MM.1S (cell line): ENCODE measurements at regions not wholly inside any gene's neighbourhood (a gene's known extent, or its start where the extent isn't known, plus 50 kb on each side); places are given as distances from the start of the nearest gene placed in this dataset.

Source experiments
- EZH2 ChIP-seq: fragments of 300-600 bp; sonication (generic); optimal IDR thresholded peaks from 2 replicates; pipeline ENCODE3; 2017; ENCODE audit warnings: low read depth, mild to moderate bottlenecking, antibody characterized with exemption, low read length, mixed read lengths
- EZH2phosphoT487 ChIP-seq: fragments of 300-600 bp; sonication (generic); IDR thresholded peaks from 2 replicates; pipeline ENCODE4 v1.6.1; 2018; ENCODE audit warnings: antibody characterized with exemption, low read length
- TF ChIP-seq, protein P1 (sequence below): fragments of 300-600 bp; sonication (generic); IDR thresholded peaks from 2 replicates; pipeline ENCODE4 v1.5.1; 2016; ENCODE audit warnings: antibody characterized with exemption, low read length, mixed read lengths

- TF ChIP-seq EZH2phosphoT487: no peak
- TF ChIP-seq, protein P1, sequence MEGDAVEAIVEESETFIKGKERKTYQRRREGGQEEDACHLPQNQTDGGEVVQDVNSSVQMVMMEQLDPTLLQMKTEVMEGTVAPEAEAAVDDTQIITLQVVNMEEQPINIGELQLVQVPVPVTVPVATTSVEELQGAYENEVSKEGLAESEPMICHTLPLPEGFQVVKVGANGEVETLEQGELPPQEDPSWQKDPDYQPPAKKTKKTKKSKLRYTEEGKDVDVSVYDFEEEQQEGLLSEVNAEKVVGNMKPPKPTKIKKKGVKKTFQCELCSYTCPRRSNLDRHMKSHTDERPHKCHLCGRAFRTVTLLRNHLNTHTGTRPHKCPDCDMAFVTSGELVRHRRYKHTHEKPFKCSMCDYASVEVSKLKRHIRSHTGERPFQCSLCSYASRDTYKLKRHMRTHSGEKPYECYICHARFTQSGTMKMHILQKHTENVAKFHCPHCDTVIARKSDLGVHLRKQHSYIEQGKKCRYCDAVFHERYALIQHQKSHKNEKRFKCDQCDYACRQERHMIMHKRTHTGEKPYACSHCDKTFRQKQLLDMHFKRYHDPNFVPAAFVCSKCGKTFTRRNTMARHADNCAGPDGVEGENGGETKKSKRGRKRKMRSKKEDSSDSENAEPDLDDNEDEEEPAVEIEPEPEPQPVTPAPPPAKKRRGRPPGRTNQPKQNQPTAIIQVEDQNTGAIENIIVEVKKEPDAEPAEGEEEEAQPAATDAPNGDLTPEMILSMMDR: no peak
- no peak for TF ChIP-seq EZH2
Observed at GRCh38 chr2:199527071-199527470, 69.3 kb upstream of the SATB2 start.
